ENCODE measurements at regions not wholly inside any gene's neighbourhood (a gene's known extent, or its start where the extent isn't known, plus 50 kb on each side); places are given as distances from the start of the nearest gene placed in this dataset.
"Not testable (repeated sequence)": the region's sequence is repeated elsewhere in the genome, so short reads cannot be mapped to it uniquely, and the experiment has no call there.

- H3K9me3 ChIP-seq (replicated peaks); H3K27ac ChIP-seq; DNase-seq (ENCODE audit: low read depth in 1 of 2, low spot score in 2 of 2); H3K4me3 ChIP-seq; H3K27me3 ChIP-seq (replicated peaks); H3K4me1 ChIP-seq (replicated peaks); H3K36me3 ChIP-seq: not testable (repeated sequence)
These were observed 113.5 kb upstream of the ACBD5 start for GRCh38 chr10:27354100-27354499.

DNA sequence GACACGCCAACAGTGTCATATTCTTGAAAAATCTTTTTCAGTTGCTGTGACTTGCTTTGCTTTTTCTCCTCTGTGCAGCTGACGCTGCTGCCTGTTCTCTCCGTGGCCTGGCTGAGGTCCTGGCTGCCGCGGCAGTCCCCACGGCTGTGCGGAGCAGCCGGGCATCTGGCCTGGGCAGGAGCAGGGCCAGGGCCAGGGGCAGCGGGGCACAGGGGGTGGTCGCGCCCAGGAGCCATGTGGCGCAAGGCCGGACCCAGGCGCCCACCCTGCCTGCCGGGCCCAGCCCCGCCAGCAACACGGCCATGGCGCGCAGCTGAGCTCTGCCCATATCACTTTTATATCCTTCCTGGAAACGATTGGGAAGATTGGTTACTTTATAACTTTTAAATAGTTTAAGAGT lies 109.4 kb upstream of the ACBD5 start:
- H3K4me1 ChIP-seq (replicated peaks) = no peaks in the 10 kb centered on the region
- no peaks in the 10 kb centered on the region for H3K36me3 ChIP-seq
- H3K4me3 ChIP-seq = no peak overlapping the region
- H3K9me3 ChIP-seq (replicated peaks) = no peaks in the 10 kb centered on the region
- no peaks in the 10 kb centered on the region for H3K27me3 ChIP-seq (replicated peaks)
- no peak for DNase-seq (ENCODE audit: low read depth in 1 of 2, low spot score in 2 of 2)
- no peak overlapping the region for H3K27ac ChIP-seq

DNA sequence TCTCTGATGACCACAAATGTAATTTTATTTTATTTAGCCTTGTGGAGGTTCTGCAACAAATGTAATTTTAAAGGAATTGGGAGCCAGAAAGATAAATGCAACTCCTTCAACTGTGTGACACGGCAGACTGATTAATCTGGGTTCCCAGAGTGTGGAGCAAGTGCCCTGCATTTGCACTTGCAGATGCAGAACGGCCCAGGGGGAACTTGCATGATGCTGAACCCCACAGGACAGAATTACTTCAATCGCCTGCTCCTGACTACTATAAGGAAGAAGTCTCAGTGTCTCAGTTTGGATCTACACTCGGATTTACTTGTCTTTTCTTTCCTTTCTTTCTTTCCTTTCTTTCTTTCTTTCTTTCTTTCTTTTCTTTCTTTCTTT lies 107.2 kb upstream of the ACBD5 start:
- not testable (repeated sequence) for H3K27me3 ChIP-seq (replicated peaks)

GRCh38 chr10:27345455-27345920 lies 104.9 kb upstream of the ACBD5 start:
- no peak for DNase-seq (ENCODE audit: low read depth in 1 of 2, low spot score in 2 of 2)
- Histone ChIP-seq H3K9me3 (replicated peaks) (no peaks in the 10 kb centered on the region), H3K36me3 (no peaks in the 10 kb centered on the region), H3K4me1 (replicated peaks) (no peaks in the 10 kb centered on the region), H3K27ac (no peak overlapping the region), H3K4me3 (no peak overlapping the region), H3K27me3 (replicated peaks) (no peaks in the 10 kb centered on the region)

More for the DNA sequence above, 107.2 kb upstream of the ACBD5 start:
- H3K36me3 ChIP-seq; H3K27ac ChIP-seq; H3K4me1 ChIP-seq (replicated peaks); H3K9me3 ChIP-seq (replicated peaks); DNase-seq (ENCODE audit: low read depth in 1 of 2, low spot score in 2 of 2); H3K4me3 ChIP-seq: not testable (repeated sequence)

- H3K4me1 ChIP-seq (replicated peaks) = no peaks in the 10 kb centered on the region
- DNase-seq (ENCODE audit: low read depth in 1 of 2, low spot score in 2 of 2) = no peak
- H3K27me3 ChIP-seq (replicated peaks) = no peaks in the 10 kb centered on the region
- H3K27ac ChIP-seq = no peak overlapping the region
- no peaks in the 10 kb centered on the region for H3K9me3 ChIP-seq (replicated peaks)
- no peaks in the 10 kb centered on the region for H3K36me3 ChIP-seq
- H3K4me3 ChIP-seq = no peak overlapping the region
These were observed 104.2 kb upstream of the ACBD5 start for GRCh38 chr10:27344568-27345454.

GRCh38 chr10:27341001-27341400 lies 100.4 kb upstream of the ACBD5 start:
- no peak overlapping the region for H3K4me3 ChIP-seq
- H3K27ac ChIP-seq = no peak overlapping the region
- no peaks in the 10 kb centered on the region for H3K27me3 ChIP-seq (replicated peaks)
- H3K4me1 ChIP-seq (replicated peaks) = no peaks in the 10 kb centered on the region
- no peaks in the 10 kb centered on the region for H3K36me3 ChIP-seq
- H3K9me3 ChIP-seq (replicated peaks) = no peaks in the 10 kb centered on the region
- DNase-seq (ENCODE audit: low read depth in 1 of 2, low spot score in 2 of 2) = no peak

- not testable (repeated sequence) for H3K27ac ChIP-seq; H3K36me3 ChIP-seq; H3K4me1 ChIP-seq (replicated peaks); H3K27me3 ChIP-seq (replicated peaks); H3K4me3 ChIP-seq; H3K9me3 ChIP-seq (replicated peaks); DNase-seq (ENCODE audit: low read depth in 1 of 2, low spot score in 2 of 2)
These were observed 94.6 kb upstream of the ACBD5 start for GRCh38 chr10:27335246-27335645.

DNA sequence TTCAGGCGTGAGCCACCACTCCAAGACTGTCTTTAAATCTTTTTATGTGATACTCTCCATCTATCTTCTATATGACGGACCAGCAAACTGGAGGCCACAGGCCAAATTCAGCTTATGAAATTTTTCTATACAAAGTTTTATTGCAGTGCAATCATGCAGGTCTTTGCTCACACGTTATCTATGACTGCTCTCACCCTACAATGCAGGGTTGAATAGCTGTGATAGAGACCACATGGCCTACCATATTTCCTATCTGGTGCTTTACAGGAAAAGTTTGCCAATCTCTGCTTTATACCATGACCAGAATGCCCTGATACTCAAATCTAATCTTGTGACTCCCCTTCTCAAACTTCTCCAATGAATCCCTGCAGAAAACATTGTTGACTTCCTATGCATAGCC lies 89.5 kb upstream of the ACBD5 start:
- Histone ChIP-seq H3K36me3 (no peaks in the 10 kb centered on the region), H3K4me1 (replicated peaks) (no peaks in the 10 kb centered on the region), H3K27me3 (replicated peaks) (no peaks in the 10 kb centered on the region), H3K27ac (no peak overlapping the region), H3K9me3 (replicated peaks) (no peaks in the 10 kb centered on the region), H3K4me3 (no peak overlapping the region)
- no peak for DNase-seq (ENCODE audit: low read depth in 1 of 2, low spot score in 2 of 2)

GRCh38 chr10:27328946-27329345 lies 88.3 kb upstream of the ACBD5 start:
- no peaks in the 10 kb centered on the region for H3K4me1 ChIP-seq (replicated peaks)
- no peak overlapping the region for H3K27ac ChIP-seq
- H3K4me3 ChIP-seq = no peak overlapping the region
- H3K36me3 ChIP-seq = no peaks in the 10 kb centered on the region
- H3K27me3 ChIP-seq (replicated peaks) = no peaks in the 10 kb centered on the region
- H3K9me3 ChIP-seq (replicated peaks) = no peaks in the 10 kb centered on the region
- DNase-seq (ENCODE audit: low read depth in 1 of 2, low spot score in 2 of 2) = no peak

DNA sequence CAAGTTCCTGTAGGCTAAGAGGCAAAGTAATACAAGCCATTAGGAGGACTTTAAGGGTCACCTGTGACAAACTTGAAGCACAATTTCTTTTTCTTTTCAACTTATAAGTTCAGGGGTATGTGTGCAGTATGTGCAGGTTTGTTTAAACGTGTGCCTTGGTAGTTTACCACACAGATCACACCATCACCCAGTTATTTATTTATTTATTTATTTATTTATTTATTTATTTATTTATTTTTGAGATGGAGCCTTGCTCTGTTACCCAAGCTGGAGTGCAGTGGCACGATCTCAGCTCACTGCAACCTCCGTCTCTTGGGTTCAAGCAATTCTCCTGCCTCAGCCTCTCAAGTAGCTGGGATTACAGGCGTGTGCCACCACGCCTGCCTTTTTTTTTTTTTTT lies 86.2 kb upstream of the ACBD5 start:
- not testable (repeated sequence) for H3K4me1 ChIP-seq (replicated peaks); H3K27ac ChIP-seq; DNase-seq (ENCODE audit: low read depth in 1 of 2, low spot score in 2 of 2); H3K4me3 ChIP-seq; H3K36me3 ChIP-seq; H3K9me3 ChIP-seq (replicated peaks); H3K27me3 ChIP-seq (replicated peaks)

GRCh38 chr10:27319752-27320431 lies 79.3 kb upstream of the ACBD5 start:
- Histone ChIP-seq H3K36me3 (no peaks in the 10 kb centered on the region), H3K27ac (no peak overlapping the region), H3K4me3 (peak overlapping the region; percentile 31), H3K9me3 (replicated peaks) (no peaks in the 10 kb centered on the region), H3K27me3 (replicated peaks) (no peaks in the 10 kb centered on the region), H3K4me1 (replicated peaks) (no peaks in the 10 kb centered on the region)
- peak; percentile 30 to 56 for DNase-seq (ENCODE audit: low read depth in 1 of 2, low spot score in 2 of 2)

DNA sequence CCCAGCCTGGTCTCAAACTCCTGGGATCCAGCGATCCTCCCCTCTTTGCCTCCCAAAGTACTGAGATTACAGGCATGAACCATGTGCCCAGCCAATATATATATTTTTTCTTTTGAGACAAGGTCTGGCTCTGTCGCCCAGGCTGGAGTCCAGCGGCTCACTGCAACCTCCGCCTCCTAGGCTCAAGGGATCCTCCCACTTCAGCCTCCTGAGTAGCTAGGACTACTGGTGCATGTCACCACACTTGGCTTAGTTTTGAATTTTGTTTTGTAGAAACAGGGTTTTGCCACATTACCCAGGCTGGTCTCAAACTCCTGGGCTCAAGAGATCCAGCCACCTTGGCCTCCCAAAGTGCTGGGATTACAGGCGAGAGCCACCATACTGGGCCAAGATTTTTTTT lies 78.5 kb upstream of the ACBD5 start:
- not testable (repeated sequence) for H3K36me3 ChIP-seq; H3K27me3 ChIP-seq (replicated peaks); H3K4me3 ChIP-seq; H3K9me3 ChIP-seq (replicated peaks); DNase-seq (ENCODE audit: low read depth in 1 of 2, low spot score in 2 of 2); H3K27ac ChIP-seq; H3K4me1 ChIP-seq (replicated peaks)

GRCh38 chr10:27315082-27315481 lies 74.5 kb upstream of the ACBD5 start:
- not testable (repeated sequence) for DNase-seq (ENCODE audit: low read depth in 1 of 2, low spot score in 2 of 2); H3K27me3 ChIP-seq (replicated peaks); H3K4me3 ChIP-seq; H3K27ac ChIP-seq; H3K9me3 ChIP-seq (replicated peaks); H3K36me3 ChIP-seq; H3K4me1 ChIP-seq (replicated peaks)

DNA sequence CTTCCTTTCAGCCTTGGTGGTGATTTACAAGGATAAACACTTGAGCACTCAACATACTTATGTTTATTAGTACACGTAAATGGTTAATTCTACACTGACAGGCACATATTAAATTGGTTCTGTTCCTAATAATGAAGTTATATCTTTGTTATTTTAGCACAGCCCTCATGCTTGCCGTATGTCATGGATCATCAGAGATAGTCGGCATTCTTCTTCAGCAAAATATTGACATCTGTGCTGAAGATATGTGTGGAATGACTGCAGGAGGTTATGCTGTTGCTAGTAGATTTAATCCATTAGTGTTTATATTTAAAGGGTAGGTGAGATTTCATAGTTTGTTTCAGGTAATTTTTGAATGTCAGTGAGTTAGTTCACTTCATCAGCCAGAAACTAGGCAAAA lies 73.0 kb upstream of the ACBD5 start:
- H3K27me3 ChIP-seq (replicated peaks); H3K36me3 ChIP-seq; H3K4me3 ChIP-seq; H3K9me3 ChIP-seq (replicated peaks); H3K4me1 ChIP-seq (replicated peaks); DNase-seq (ENCODE audit: low read depth in 1 of 2, low spot score in 2 of 2); H3K27ac ChIP-seq: not testable (repeated sequence)

Data from SJSA1 (cell line).